ENCODE measurements at regions not wholly inside any gene's neighbourhood (a gene's known extent, or its start where the extent isn't known, plus 50 kb on each side); places are given as distances from the start of the nearest gene placed in this dataset.

GRCh38 chr5:73299665-73300336 lies 126.8 kb downstream of the TMEM174 start:
- no peak for TF ChIP-seq CTCF (IDR thresholded peaks at IDR 0.05; ENCODE audit: insufficient read depth, missing control alignments)
- DNase-seq (ENCODE audit: insufficient read length, low spot score) (no peak), FAIRE-seq (no peak)

GRCh38 chr5:73298772-73299630 lies 126.0 kb downstream of the TMEM174 start:
- TF ChIP-seq CTCF (IDR thresholded peaks at IDR 0.05; ENCODE audit: insufficient read depth, missing control alignments), result no peak
- DNase-seq (ENCODE audit: insufficient read length, low spot score) (peak; percentile 68), FAIRE-seq (no peak)

GRCh38 chr5:73298251-73298771 lies 125.3 kb downstream of the TMEM174 start:
- DNase-seq (ENCODE audit: insufficient read length, low spot score) (no peak), FAIRE-seq (no peak)
- TF ChIP-seq CTCF (IDR thresholded peaks at IDR 0.05; ENCODE audit: insufficient read depth, missing control alignments), result no peak

GRCh38 chr5:73297430-73297829 lies 124.4 kb downstream of the TMEM174 start:
- TF ChIP-seq CTCF (IDR thresholded peaks at IDR 0.05; ENCODE audit: insufficient read depth, missing control alignments), result no peak
- FAIRE-seq (no peak), DNase-seq (ENCODE audit: insufficient read length, low spot score) (no peak)

GRCh38 chr5:73296772-73297171 lies 123.8 kb downstream of the TMEM174 start:
- DNase-seq (ENCODE audit: insufficient read length, low spot score) (no peak), FAIRE-seq (no peak)
- TF ChIP-seq CTCF (IDR thresholded peaks at IDR 0.05; ENCODE audit: insufficient read depth, missing control alignments), result no peak

- no peak for DNase-seq (ENCODE audit: insufficient read length, low spot score)
- no peak for FAIRE-seq
- TF ChIP-seq CTCF (IDR thresholded peaks at IDR 0.05; ENCODE audit: insufficient read depth, missing control alignments), result no peak
These were observed 122.9 kb downstream of the TMEM174 start for GRCh38 chr5:73295921-73296320.
